Esophagus squamous epithelium (tissue), 4 donors: ENCODE measurements at regions not wholly inside any gene's neighbourhood (a gene's known extent, or its start where the extent isn't known, plus 50 kb on each side); places are given as distances from the start of the nearest gene placed in this dataset.

Experiments used
- POLR2A ChIP-seq, 4 donors: fragments of 450-650 bp; IDR thresholded peaks; one replicate each; pipeline ENCODE4 v1.6.1; 2017; ENCODE audit warnings: antibody characterized with exemption in 4 of 4, mild to moderate bottlenecking in 4 of 4, moderate library complexity in 3 of 4
- TF ChIP-seq, protein P1 (sequence below), 6 experiments: fragments of 450-650 bp in 4 of 6; fragments of 200-600 bp in 2 of 6; sonication (generic) in 2 of 6; IDR thresholded peaks; one replicate each; pipeline ENCODE4 v1.5.1; 2016 to 2019; ENCODE audit warnings: antibody characterized with exemption in 6 of 6, mild to moderate bottlenecking in 4 of 6, moderate library complexity in 4 of 6

DNA sequence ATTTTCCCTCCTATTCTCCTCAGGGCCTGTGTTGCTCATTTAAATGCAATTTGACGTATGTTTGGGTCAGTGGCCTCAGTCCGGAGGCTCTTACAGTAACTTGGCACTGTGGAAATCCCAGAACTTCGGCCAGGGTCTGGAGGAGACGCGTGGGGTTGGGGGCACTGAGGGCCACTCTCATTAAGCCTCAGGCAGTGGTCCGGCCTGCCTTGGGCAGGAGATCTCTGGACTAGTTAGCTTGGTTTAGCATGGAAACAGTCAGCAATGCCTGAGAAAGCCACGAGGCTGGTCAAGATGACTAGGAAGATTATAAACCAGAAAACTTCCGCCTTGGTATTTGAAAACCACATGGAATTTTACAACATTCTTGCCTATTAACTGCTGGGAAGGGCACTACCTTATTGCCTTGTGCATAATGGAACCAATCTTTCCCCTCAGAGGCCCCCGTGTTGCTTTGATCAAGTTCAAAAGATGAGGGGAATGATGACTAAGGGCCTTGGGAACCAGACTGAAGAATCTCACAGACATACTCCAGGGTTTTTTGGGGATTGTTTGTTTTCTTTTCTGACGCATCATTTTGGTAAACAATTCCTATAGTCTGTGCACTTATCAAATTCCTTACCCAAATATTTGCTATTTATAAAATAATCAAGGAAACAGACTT, 206.0 kb upstream of the PREP start:
- TF ChIP-seq, protein P1, sequence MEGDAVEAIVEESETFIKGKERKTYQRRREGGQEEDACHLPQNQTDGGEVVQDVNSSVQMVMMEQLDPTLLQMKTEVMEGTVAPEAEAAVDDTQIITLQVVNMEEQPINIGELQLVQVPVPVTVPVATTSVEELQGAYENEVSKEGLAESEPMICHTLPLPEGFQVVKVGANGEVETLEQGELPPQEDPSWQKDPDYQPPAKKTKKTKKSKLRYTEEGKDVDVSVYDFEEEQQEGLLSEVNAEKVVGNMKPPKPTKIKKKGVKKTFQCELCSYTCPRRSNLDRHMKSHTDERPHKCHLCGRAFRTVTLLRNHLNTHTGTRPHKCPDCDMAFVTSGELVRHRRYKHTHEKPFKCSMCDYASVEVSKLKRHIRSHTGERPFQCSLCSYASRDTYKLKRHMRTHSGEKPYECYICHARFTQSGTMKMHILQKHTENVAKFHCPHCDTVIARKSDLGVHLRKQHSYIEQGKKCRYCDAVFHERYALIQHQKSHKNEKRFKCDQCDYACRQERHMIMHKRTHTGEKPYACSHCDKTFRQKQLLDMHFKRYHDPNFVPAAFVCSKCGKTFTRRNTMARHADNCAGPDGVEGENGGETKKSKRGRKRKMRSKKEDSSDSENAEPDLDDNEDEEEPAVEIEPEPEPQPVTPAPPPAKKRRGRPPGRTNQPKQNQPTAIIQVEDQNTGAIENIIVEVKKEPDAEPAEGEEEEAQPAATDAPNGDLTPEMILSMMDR (IDR thresholded peaks at IDR 0.05) = no peak
- TF ChIP-seq POLR2A (IDR thresholded peaks at IDR 0.05) = no peak
